ENCODE measurements at regions not wholly inside any gene's neighbourhood (a gene's known extent, or its start where the extent isn't known, plus 50 kb on each side); places are given as distances from the start of the nearest gene placed in this dataset.
"Not testable (repeated sequence)": the region's sequence is repeated elsewhere in the genome, so short reads cannot be mapped to it uniquely, and the experiment has no call there.

GRCh38 chr3:88000853-88001252, 58.0 kb downstream of the CGGBP1 start:
- no peak for DNase-seq (ENCODE audit: low spot score)

DNA sequence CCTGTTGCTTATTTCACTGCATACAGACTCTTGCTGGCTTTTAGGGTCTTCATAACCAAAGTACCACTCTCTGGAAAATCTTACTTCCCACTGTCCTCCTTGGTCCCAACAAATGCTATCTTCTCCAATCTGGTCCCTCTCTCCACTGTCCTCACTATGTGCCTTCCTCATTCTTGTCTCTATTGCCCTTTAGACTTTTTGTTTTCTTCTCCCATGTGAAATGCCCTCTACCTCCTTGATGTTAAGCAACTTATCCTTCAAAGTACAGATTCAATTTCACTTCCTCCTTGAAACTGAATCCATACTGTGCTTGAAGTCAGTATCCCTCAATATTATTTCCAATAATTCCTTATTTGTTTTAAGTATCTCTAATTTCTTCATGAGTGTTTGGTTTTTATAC, 60.8 kb downstream of the CGGBP1 start:
- DNase-seq (ENCODE audit: low spot score) = no peak

DNA sequence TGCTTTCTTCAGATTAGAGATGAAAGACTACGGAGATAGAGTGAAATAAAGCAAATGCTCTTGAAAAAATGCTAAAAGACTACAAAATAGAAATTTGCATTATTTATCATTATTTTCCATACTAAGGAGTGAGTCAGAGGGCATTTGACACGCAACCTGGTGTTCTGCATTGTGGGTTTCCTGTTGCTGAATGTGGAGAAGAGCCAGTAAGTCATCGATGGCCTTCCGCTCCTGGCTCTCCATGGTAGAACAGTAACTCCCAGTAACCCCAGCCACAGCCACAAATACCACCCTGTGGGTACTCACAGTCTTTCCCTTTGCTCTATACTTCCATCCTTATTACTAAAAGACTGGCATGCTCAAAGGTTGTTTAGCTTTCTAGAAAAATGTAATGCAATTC, 61.5 kb downstream of the CGGBP1 start:
- DNase-seq (ENCODE audit: low spot score) = no peak

GRCh38 chr3:87996882-87997281, 61.9 kb downstream of the CGGBP1 start:
- no peak for DNase-seq (ENCODE audit: low spot score)

GRCh38 chr3:87993566-87993965, 65.2 kb downstream of the CGGBP1 start:
- no peak for DNase-seq (ENCODE audit: low spot score)

DNA sequence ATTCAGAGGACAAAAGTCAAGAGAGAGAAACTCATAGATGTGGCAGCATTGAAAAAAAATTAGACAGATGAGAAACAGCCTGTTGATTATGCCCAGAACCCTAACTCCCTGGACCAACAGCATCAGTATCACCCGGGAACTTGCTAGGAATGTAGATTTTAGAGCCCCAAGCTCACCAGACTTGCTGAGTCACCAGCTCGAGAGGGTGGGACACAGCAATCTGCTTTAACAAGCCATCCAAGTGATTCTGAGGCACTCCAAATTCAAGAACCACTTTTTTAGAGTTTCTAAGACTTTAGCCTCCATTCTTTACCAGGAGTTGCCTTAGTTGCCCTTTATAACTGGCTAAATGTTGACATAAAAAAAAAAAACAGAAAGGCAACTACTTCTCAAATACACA, 70.9 kb downstream of the CGGBP1 start:
- no peak for DNase-seq (ENCODE audit: low spot score)

DNA sequence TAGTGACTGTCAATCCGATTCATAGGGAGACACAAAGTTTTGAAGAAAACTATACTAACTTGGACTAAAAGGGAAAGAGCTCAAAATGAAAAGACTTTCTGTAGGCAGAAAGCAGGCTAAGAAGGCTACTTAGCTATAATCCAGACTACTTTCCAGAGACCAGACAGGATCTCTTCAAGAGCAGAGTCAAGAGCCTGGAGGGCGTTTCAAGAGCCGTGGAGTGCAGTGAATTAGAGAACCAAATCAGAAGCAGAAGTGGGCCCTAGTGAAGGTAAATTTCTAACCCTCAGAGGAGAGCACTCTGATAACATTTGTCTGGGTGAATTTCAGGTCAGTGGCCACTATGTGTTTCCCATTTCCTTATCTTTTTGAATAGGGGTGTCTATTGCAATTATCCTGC, 76.4 kb downstream of the CGGBP1 start:
- no peak for DNase-seq (ENCODE audit: low spot score)

GRCh38 chr3:87979527-87979926, 79.3 kb downstream of the CGGBP1 start:
- DNase-seq (ENCODE audit: low spot score) = no peak

DNA sequence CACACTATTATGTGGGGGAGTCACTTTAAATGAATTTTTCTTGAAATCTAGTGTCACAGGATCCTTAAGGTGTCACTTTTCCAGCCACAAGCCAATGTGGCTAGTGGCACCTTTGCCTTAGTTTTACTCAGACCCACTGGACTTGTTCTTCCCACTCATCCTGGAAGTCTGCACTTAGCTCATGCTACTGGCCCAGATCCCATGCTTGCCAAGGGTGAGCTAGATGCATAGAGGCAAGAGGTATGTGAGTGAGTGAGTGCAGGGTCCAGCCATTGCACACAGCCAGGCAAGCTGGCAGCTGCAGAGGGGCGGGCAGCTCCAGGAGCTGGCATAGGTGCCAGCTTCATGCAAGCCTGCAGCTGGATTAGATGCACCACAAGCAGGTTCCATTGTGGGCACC, 81.0 kb downstream of the CGGBP1 start:
- no peak for DNase-seq (ENCODE audit: low spot score)

- no peak for DNase-seq (ENCODE audit: low spot score)
These were observed 83.1 kb downstream of the CGGBP1 start for GRCh38 chr3:87975716-87976115.

- no peak for DNase-seq (ENCODE audit: low spot score)
These were observed 84.9 kb downstream of the CGGBP1 start for GRCh38 chr3:87973906-87974305.

- no peak for DNase-seq (ENCODE audit: low spot score)
These were observed 89.2 kb downstream of the CGGBP1 start for GRCh38 chr3:87969620-87970019.

DNA sequence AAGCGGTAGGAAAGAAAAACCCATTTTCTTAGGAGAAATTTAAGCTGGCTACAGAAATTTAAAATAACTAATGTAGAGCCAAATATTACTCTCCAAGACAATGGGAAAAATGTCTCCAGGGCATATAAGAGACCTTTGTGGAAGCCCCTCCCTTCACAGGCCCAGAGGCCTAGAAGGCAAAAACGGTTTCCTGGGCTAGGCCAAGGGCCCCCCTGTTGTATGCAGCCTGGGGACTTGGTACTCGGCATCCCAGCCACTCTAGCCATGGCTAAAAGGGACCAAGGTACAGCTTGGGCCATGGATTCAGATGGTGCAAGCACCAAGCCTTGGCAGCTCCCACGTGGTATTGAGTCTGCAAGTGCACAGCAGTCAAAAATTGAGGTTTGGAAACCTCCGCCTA, 90.1 kb downstream of the CGGBP1 start:
- DNase-seq (ENCODE audit: low spot score) = no peak

DNA sequence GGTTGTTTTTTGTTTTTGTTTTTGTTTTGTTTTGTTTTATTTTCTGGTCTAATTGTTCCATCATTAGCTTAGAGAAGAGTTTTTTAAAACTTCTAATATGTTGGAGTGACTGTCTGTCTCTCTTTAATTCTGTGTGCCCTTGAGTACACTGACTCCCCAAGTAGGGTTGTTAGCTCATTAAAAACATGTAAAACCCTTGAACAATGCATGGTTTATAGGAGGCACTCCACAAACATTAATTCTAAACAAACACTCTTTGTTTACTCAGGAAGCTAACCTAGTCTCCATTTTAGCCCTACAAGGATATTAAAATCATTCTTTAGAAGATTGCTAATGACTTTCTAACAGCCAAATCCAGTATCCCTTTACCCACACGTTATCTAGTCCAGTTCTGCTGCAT, 100.5 kb downstream of the CGGBP1 start:
- DNase-seq (ENCODE audit: low spot score) = no peak

GRCh38 chr3:87957575-87957974, 101.2 kb downstream of the CGGBP1 start:
- no peak for DNase-seq (ENCODE audit: low spot score)

- DNase-seq (ENCODE audit: low spot score) = no peak
These were observed 109.0 kb downstream of the CGGBP1 start for GRCh38 chr3:87949879-87950208.

GRCh38 chr3:87949189-87949878, 109.5 kb downstream of the CGGBP1 start:
- DNase-seq (ENCODE audit: low spot score) = no peak

GRCh38 chr3:87946007-87946406, 112.8 kb downstream of the CGGBP1 start:
- DNase-seq (ENCODE audit: low spot score) = not testable (repeated sequence)

DNA sequence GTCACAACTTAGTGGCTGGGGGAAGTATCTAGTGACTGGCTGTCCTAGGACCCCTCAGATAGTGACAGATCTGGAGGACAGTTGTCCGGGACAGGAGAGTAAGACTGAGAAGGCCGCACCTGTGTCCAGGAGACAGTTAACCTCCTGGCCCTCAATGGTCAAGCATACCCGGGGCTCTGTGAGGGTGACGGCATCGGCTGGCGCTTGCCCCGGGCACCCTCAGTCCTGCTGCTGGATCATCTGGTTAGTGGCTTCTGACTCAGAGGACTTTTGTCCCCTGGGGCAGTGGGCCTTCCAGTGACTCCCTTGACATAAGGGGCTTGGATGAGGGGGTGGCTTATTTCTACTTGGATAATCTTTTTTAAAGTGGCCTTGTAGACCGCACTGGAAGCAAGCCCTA, 116.5 kb downstream of the CGGBP1 start:
- not testable (repeated sequence) for DNase-seq (ENCODE audit: low spot score)

DNA sequence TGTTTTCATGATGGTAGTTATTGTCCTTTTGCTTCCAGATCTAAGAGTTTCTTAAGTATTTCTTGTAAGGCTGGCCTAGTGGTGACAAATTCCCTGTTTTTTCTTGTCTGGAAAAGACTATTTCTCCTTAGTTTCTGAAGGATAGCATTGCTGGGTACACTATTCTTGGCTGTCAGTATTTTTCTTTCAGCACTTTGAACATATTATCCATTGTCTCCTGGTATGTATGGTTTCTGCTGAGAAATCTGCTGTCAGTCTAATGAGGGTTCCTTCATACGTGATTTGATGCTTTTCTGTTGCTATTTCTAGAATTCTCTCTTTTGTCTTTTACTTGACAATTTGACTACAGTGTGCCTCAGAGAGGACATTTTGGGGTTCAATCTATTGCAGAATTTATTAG, 134.3 kb downstream of the CGGBP1 start:
- no peak for DNase-seq (ENCODE audit: low spot score)

DNA sequence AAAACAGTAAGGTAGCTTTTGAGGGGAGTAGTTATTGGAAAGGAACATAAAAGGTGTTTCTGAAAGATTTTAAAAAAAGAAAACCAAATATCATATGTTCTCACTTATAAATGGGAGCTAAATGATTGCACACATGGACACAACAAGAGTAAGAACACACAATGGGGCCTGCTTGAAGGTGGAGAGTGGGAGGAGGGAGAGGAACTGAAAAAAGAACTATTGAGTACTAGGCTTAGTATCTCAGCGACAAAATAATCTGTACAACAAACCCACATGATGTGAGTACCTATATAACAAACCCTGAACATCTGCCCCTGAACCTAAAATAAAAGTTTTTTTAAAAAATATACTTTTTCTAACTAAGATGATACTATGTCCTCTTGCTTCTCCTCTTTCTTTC, 138.3 kb downstream of the CGGBP1 start:
- no peak for DNase-seq (ENCODE audit: low spot score)

DNA sequence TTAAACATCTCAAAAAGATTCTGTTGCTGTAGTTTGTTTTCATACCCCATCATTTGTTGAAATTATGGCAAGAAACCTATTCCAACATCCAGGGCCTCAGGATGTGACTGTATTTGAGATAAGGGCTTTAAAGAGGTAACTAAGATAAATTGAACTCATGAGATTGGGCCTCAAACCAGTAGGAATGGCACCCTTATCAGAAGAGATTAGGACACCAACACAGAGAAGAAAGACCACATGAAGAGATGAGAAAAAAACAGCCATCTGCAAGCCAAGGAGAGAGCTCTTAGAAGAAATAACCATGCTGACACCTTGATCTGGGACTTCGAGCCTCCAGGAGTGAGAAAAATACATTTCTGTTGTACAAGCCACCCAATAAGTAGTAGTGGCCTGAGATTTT, 157.7 kb downstream of the CGGBP1 start:
- DNase-seq (ENCODE audit: low spot score) = no peak

DNA sequence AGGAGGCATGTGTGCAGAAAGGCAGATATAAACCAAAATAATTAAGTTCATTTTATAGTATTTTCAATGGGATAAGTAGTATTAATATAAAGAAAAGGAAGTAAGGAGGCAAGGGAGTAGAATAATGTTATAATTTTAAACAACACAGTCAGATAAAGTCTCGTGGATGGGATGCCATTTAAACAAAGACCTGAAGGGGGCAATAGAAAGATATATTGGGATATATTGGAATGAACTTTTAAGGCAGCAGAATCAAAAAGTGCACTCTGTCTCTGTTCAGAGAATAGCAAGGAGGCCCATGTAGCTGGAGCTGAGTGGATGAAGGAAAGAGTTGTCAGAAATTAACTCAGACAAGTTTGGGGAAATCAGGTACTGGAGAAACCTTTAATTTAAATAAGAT, 158.7 kb downstream of the CGGBP1 start:
- DNase-seq (ENCODE audit: low spot score) = no peak

DNA sequence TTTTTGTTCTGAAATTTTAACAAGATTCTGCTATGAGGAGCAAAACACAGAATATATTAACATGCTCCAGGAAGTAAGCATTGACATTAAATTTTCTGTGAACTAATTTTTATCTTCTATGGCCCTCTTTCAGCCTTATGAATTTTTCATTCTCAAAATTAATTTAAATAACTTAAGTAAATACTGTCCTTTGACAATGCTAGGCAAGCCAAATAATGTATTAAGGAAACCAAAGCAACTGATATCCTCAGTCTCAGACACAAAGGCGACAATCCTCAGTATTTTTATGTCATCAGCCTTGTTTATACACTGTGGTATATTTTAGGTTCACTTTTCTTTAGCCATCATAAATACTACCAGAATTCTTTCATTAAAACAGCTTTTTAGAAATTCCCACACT, 159.8 kb downstream of the CGGBP1 start:
- DNase-seq (ENCODE audit: low spot score) = no peak

GRCh38 chr3:87895983-87896382, 162.8 kb downstream of the CGGBP1 start:
- DNase-seq (ENCODE audit: low spot score) = no peak

All from putamen (tissue), 1 donor.